ENCODE measurements at regions not wholly inside any gene's neighbourhood (a gene's known extent, or its start where the extent isn't known, plus 50 kb on each side); places are given as distances from the start of the nearest gene placed in this dataset.

GRCh38 chr6:147826698-147827097 is 318.2 kb downstream of the SAMD5 start:
- H3K4me3 ChIP-seq (ENCODE audit: low read depth, low read length): no peak overlapping the region
- no peak for DNase-seq (ENCODE audit: low read depth)
- TF ChIP-seq CTCF (IDR thresholded peaks at IDR 0.05; ENCODE audit: low read depth, low read length, missing control alignments): no peak

GRCh38 chr6:147829418-147829817 is 320.9 kb downstream of the SAMD5 start:
- TF ChIP-seq CTCF (IDR thresholded peaks at IDR 0.05; ENCODE audit: low read depth, low read length, missing control alignments): no peak
- H3K4me3 ChIP-seq (ENCODE audit: low read depth, low read length): no peak overlapping the region
- DNase-seq (ENCODE audit: low read depth): no peak

- DNase-seq (ENCODE audit: low read depth): no peak
- TF ChIP-seq CTCF (IDR thresholded peaks at IDR 0.05; ENCODE audit: low read depth, low read length, missing control alignments): no peak
- H3K4me3 ChIP-seq (ENCODE audit: low read depth, low read length): no peak overlapping the region
These were observed 321.3 kb downstream of the SAMD5 start for GRCh38 chr6:147829835-147830234.

GRCh38 chr6:147831356-147831755 is 322.9 kb downstream of the SAMD5 start:
- H3K4me3 ChIP-seq (ENCODE audit: low read depth, low read length): no peak overlapping the region
- no peak for TF ChIP-seq CTCF (IDR thresholded peaks at IDR 0.05; ENCODE audit: low read depth, low read length, missing control alignments)
- no peak for DNase-seq (ENCODE audit: low read depth)

- TF ChIP-seq CTCF (IDR thresholded peaks at IDR 0.05; ENCODE audit: low read depth, low read length, missing control alignments): no peak
- H3K4me3 ChIP-seq (ENCODE audit: low read depth, low read length): no peak overlapping the region
- DNase-seq (ENCODE audit: low read depth): no peak
These were observed 325.1 kb downstream of the SAMD5 start for GRCh38 chr6:147833607-147834006.

- H3K4me3 ChIP-seq (ENCODE audit: low read depth, low read length): no peak overlapping the region
- no peak for TF ChIP-seq CTCF (IDR thresholded peaks at IDR 0.05; ENCODE audit: low read depth, low read length, missing control alignments)
- no peak for DNase-seq (ENCODE audit: low read depth)
These were observed 325.7 kb downstream of the SAMD5 start for GRCh38 chr6:147834084-147834776.

GRCh38 chr6:147837540-147837939 is 329.1 kb downstream of the SAMD5 start:
- no peak for DNase-seq (ENCODE audit: low read depth)
- TF ChIP-seq CTCF (IDR thresholded peaks at IDR 0.05; ENCODE audit: low read depth, low read length, missing control alignments): no peak
- H3K4me3 ChIP-seq (ENCODE audit: low read depth, low read length): no peak overlapping the region

Data from GM12864 (cell line).